ENCODE measurements at regions not wholly inside any gene's neighbourhood (a gene's known extent, or its start where the extent isn't known, plus 50 kb on each side); places are given as distances from the start of the nearest gene placed in this dataset.

- Histone ChIP-seq H3K4me3 (ENCODE audit: control insufficient read depth in 2 of 3, extremely low read depth in 1 of 3, insufficient read depth in 2 of 3, low read depth in 1 of 3, low read length in 3 of 3) (no peak overlapping the region), H3K4me1 (ENCODE audit: control insufficient read depth, extremely low read depth, insufficient read depth, low read length) (no peaks in the 10 kb centered on the region), H3K4me2 (ENCODE audit: control insufficient read depth, extremely low read depth, insufficient read depth, low read depth, low read length) (no peak overlapping the region), H3K27me3 (ENCODE audit: control insufficient read depth, extremely low read depth, insufficient read depth, low read length) (no peaks in the 10 kb centered on the region), H4K20me1 (ENCODE audit: control insufficient read depth, extremely low read depth, insufficient read depth, low read length) (no peaks in the 10 kb centered on the region), H3K79me2 (ENCODE audit: control insufficient read depth, insufficient read depth, low read length) (no peaks in the 10 kb centered on the region), H3K27ac (ENCODE audit: control insufficient read depth, insufficient read depth, low read length) (no peak overlapping the region), H3K36me3 (ENCODE audit: control insufficient read depth in 2 of 2, extremely low read depth in 1 of 2, insufficient read depth in 2 of 2, low read length in 2 of 2) (no peaks in the 10 kb centered on the region), H3K9me1 (ENCODE audit: control insufficient read depth, extremely low read depth, insufficient read depth, low read length) (no peaks in the 10 kb centered on the region), H3K9me3 (ENCODE audit: control insufficient read depth, low read depth, low read length) (no peaks in the 10 kb centered on the region), H3K9ac (ENCODE audit: control insufficient read depth, extremely low read depth, insufficient read depth, low read length) (no peak overlapping the region), H2AFZ (ENCODE audit: control insufficient read depth, low read length) (no peak overlapping the region)
- FAIRE-seq (no peak), DNase-seq (ENCODE audit: low read depth, low spot score) (no peak)
- dilution Hi-C loops (cut with MboI; ENCODE audit: extremely low pct_ligation_motif_present, low sequenced_read_pairs), result no loop called here
- no peak for TF ChIP-seq EZH2 (IDR thresholded peaks at IDR 0.05; ENCODE audit: low read length)
- no peak for TF ChIP-seq CTCF (optimal IDR thresholded peaks at IDR 0.05 in 1 of 3, IDR thresholded peaks at IDR 0.05 in 1 of 3, conservative IDR thresholded peaks at IDR 0.05 in 1 of 3; ENCODE audit: extremely low read depth in 1 of 3, insufficient read depth in 2 of 3, low read length in 3 of 3)
Measured at GRCh38 chr11:104661901-104662300, 236.4 kb downstream of the CASP12 start.

GRCh38 chr11:104661471-104661870 is 236.8 kb downstream of the CASP12 start:
- no peak overlapping the region for H3K9ac ChIP-seq (ENCODE audit: control insufficient read depth, extremely low read depth, insufficient read depth, low read length)
- no peaks in the 10 kb centered on the region for H3K36me3 ChIP-seq (ENCODE audit: control insufficient read depth in 2 of 2, extremely low read depth in 1 of 2, insufficient read depth in 2 of 2, low read length in 2 of 2)
- no peaks in the 10 kb centered on the region for H3K79me2 ChIP-seq (ENCODE audit: control insufficient read depth, insufficient read depth, low read length)
- no peak overlapping the region for H3K4me2 ChIP-seq (ENCODE audit: control insufficient read depth, extremely low read depth, insufficient read depth, low read depth, low read length)
- TF ChIP-seq EZH2 (IDR thresholded peaks at IDR 0.05; ENCODE audit: low read length) (no peak), CTCF (optimal IDR thresholded peaks at IDR 0.05 in 1 of 3, IDR thresholded peaks at IDR 0.05 in 1 of 3, conservative IDR thresholded peaks at IDR 0.05 in 1 of 3; ENCODE audit: extremely low read depth in 1 of 3, insufficient read depth in 2 of 3, low read length in 3 of 3) (no peak)
- FAIRE-seq, result no peak
- no peak overlapping the region for H2AFZ ChIP-seq (ENCODE audit: control insufficient read depth, low read length)
- no peak overlapping the region for H3K27ac ChIP-seq (ENCODE audit: control insufficient read depth, insufficient read depth, low read length)
- no peak for DNase-seq (ENCODE audit: low read depth, low spot score)
- H4K20me1 ChIP-seq (ENCODE audit: control insufficient read depth, extremely low read depth, insufficient read depth, low read length), result no peaks in the 10 kb centered on the region
- no peaks in the 10 kb centered on the region for H3K27me3 ChIP-seq (ENCODE audit: control insufficient read depth, extremely low read depth, insufficient read depth, low read length)
- H3K4me3 ChIP-seq (ENCODE audit: control insufficient read depth in 2 of 3, extremely low read depth in 1 of 3, insufficient read depth in 2 of 3, low read depth in 1 of 3, low read length in 3 of 3), result no peak overlapping the region
- H3K4me1 ChIP-seq (ENCODE audit: control insufficient read depth, extremely low read depth, insufficient read depth, low read length), result no peaks in the 10 kb centered on the region
- dilution Hi-C loops (cut with MboI; ENCODE audit: extremely low pct_ligation_motif_present, low sequenced_read_pairs), result no loop called here
- no peaks in the 10 kb centered on the region for H3K9me3 ChIP-seq (ENCODE audit: control insufficient read depth, low read depth, low read length)
- no peaks in the 10 kb centered on the region for H3K9me1 ChIP-seq (ENCODE audit: control insufficient read depth, extremely low read depth, insufficient read depth, low read length)
